NCI-H748 treated with DMSO at 0.1 percent for 48 hours (cell line): ENCODE measurements at regions not wholly inside any gene's neighbourhood (a gene's known extent, or its start where the extent isn't known, plus 50 kb on each side); places are given as distances from the start of the nearest gene placed in this dataset.

Experiments used
- DNase-seq: peaks from one replicate; lab custom pipeline; 2025; lab: John Stamatoyannopoulos, UW

DNA sequence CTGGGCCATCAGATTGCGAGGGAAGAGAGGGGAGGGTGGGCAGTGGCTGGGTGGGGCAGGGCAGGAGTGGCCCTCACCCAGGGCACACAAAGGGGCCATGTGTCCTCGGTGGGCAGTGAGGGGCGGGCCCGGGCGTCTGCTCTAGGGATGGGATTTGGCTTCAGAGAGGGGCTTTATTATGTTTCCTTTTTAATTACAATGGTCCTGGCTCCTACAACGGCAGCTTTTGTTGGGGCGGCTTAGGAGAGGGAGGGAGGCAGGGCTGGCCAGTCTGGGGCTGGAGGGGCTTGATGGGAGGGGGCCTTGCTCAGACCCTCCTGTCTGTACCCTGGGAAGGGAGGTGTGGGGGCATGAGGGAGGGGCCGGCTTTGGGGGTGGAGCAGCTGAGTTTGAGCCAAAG, 102.8 kb upstream of the WNT4 start:
- DNase-seq: no peak

DNA sequence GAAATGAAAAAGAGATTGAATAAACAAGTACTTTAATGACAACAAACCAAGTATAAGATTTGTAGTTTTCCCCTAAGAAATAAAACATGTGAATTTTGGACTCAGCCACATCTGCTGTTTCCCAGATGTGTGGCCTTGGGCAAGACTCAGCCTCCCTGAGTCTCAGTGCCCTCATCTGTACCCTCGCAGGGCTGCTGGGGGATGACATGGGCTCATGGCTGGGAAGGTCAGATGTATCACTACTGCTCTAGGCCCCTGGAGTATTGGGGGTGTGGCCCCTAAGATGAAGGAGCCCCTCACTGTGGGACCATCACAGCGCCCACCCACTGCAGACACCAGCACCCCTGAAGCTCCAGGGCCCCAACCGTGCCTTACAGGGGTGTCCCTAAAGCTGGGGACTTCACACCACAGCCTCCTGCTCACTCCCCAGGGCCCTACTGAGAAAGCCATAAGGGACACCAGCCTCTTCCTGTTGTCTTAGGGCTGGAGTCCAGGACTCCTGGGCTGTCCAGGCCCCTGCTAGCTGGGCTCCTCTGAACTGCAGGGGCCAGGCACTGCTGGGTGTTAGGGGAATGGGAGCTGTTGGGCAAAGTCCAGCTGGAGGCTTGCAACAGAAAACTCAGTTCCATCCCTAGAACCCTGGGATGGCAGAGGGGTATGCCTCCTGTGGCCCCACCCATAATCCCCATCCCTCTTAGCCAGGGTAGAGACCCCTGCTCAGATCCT, 104.0 kb upstream of the WNT4 start:
- no peak for DNase-seq

- no peak for DNase-seq
Observed at GRCh38 chr1:22247527-22248245, 104.8 kb upstream of the WNT4 start.

DNA sequence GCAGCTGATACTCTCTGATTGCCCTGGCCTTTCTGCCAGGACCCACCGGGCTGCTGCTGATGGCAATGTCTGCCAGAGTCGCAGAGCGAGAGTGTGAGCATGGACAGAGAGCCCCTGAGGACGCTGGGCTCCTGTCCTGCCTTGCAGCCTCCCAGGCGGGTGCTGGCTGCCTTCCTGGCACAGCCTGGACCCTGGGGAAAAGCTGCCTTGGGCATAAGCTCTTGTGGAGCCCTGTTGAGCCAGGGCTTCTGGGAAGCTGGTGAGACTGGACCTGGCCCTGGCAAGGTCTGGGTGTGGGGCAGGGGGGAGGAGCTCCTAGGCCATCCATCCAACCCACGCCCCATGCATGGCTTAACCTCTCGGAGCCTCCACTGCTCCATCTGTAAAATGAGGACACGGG, 105.8 kb upstream of the WNT4 start:
- DNase-seq: no peak

DNA sequence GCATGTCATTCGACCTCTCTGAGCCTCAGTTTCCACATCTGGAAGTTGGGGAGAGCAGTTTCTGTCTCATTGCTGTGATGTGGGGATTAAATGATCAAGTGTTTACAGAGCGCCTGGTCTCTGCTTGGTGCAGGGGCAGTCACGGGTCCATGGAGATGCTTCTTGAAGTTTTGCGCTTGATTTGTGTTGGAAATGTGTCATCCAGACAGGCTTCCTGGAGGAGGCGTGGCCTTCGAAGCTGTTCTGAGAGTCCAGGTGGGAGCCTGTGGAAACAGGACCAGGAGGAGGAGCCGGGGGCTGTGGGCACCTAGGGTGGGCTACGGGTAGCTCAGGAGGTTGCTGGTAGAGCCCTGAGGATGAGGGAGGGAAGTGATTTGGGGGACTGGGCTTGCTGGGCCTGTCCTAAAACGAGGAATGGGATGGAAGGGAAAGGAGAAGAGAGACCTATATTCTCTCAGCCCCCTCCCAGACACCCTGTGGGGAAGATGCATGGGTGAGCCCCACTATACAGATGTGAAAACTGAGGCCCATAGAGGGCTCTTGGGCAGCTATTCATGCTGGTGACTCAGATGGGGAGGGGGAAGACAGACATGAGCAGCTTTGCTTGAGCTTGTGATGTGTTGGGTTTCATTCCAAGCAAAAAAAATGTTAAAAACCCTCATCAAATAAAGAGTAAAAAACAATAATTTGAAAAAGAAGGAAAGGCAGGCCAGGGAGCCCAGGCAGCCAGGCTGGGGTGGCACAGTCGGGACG, 107.2 kb upstream of the WNT4 start:
- DNase-seq: no peak

GRCh38 chr1:22250724-22251123, 107.8 kb upstream of the WNT4 start:
- DNase-seq: no peak

DNA sequence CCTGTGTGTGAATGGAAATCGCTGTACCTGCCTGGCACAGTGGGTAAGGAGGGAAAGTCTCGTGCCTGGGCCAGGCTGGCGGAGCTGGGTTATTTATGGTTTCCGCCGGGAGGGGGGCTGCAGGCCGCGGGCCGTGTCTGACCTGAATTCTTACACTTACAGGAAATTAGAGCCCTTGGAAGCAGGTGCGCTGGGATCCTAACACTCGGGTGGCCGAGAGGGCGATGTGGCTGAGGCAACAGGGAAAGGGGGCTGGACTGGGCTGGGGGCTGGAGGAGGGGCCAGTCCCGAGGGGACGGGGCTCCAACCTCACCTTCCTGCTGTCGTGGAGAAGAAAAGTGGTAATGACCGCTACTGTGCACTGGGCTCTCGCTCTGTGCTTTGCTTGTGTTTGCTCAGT, 109.4 kb upstream of the WNT4 start:
- no peak for DNase-seq

GRCh38 chr1:22253012-22253790, 110.3 kb upstream of the WNT4 start:
- DNase-seq: no peak

DNA sequence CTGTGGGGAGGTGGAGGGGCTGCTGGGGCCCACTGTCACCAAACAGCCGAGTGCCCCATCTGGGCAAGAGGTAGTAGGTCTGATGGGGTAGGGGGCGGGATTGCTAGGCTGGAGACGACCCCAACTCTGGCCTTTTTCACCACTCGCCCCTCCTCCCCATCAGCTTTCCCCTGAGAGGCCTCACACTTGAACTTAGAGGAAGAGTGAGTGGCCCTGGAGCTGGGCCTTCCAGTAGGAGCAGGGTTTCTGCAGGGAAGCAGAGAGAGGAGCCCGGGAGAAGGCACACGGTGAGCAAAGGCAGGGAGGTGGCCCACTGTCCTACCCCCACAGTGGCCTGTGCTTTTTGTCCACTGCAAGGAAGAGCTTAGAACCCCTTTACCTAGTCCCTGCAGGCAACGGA, 111.9 kb upstream of the WNT4 start:
- no peak for DNase-seq

GRCh38 chr1:22255341-22256212, 112.7 kb upstream of the WNT4 start:
- DNase-seq: no peak

DNA sequence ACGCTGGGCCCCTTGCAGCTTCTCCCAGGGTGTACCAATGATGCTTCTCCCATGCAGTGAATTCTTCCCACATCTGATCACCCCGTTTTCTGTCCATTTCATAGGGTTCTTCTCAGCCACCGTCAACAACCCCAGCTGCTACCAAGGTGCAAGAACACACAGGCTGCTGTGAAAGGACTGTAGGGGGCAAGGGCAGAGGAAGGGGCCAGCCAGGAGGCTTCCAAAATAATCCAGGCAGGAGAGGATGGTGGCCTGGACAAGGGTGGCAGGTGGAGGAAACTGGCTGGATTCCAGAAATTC, 113.3 kb upstream of the WNT4 start:
- DNase-seq: no peak

DNA sequence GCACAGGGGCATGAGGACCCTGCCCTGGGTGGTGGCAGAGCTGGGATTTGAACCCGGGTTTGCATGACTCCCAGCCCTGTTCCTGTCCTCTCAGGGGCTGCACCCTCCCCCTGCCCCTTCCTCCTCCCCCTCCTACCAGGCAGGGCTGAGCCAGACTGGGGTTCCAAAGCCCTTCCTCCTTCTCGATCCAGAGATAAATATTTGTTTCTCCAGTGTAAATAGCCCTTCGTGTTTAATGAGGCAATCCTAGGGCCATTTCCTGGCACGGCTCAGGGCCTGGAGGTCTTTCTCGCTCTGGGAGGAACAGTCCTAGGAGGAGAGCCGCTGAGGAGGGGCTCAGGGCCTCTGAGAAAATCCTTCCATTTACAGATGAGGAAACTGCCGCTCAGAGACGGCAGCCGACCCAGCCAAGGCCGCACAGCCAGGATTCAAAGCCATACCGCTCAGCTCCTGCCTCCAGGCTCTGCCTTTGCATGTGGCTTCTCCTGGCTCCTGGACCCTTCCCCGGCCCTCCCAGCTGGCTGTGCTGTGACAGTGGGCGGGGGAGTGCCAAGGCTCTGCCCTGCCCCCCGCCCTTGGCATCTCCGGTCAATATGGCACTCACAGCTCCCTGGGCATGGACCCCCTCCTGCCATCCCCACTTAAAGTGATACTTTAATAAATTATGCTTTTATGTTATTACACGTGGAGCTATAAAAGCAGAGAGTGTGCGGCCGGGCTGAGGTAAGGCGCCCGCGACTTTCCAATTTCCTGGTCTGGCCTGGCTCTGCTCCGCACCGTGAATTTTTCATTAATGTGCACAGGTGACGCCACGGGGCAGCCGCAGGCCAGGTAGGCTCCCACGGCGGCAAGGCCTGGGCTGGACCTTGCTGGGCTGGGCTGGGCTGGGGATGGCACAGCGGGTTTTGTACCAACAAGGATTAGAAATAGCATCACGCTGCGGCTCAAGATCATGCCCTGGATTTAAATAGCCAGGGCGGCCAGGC, 114.7 kb upstream of the WNT4 start:
- DNase-seq: peak; percentile 62

- no peak for DNase-seq
Observed at GRCh38 chr1:22258698-22259097, 115.8 kb upstream of the WNT4 start.

DNA sequence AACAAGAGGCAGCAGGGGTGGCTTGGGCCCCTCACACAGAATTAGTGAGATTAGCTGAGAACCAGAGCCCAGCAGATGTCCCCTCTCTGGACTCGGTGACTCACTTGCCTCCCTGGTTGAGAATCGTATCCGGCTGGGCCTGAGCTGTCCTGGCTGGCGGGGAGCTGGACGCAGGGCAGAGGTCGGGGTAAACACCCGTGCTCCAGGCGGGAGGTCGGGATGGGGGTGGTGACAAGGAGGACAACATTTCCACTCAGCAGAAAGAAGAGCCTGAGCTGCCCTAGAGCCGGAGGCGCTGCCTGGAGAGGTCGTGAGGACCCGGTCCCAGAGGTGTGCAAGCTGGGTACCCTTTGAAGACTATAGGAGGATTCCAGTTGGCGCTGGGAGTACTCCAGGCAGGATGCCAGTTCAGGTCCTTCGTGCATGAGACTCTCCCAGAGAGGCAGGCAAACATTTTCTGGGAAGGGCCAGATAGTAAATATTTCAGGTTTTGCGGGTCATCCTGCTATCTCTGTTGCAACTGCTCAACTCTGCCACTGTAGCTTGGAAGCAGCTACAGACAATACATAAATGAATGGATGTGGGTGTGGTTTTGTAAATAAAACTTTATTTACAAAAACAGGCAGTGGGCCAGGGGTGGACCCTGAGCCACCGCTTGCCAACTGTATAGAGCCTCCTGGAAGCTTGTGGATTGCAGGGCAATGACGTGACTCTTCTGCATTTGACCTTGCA, 116.8 kb upstream of the WNT4 start:
- peak; percentile 86 for DNase-seq

GRCh38 chr1:22260860-22261432, 118.0 kb upstream of the WNT4 start:
- no peak for DNase-seq

DNA sequence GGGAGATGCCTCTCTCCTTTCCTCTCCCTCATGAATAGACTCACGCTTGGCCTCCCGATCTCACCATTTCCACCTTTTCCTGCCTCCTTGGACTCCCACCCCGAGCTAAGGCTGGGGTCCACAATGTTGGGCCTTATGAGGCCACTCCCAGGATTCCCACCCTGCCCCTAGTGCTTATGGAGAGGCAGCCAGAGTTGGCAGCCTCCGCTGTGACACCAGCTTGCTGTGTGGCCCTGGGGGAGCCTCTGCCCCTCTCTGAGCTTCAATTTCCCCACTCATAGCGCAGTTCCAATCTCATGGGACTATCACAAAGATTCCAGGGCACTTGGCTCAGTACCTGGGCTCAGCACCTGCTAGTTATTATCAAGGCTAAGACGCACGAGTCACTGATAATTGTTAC, 118.7 kb upstream of the WNT4 start:
- DNase-seq: no peak

DNA sequence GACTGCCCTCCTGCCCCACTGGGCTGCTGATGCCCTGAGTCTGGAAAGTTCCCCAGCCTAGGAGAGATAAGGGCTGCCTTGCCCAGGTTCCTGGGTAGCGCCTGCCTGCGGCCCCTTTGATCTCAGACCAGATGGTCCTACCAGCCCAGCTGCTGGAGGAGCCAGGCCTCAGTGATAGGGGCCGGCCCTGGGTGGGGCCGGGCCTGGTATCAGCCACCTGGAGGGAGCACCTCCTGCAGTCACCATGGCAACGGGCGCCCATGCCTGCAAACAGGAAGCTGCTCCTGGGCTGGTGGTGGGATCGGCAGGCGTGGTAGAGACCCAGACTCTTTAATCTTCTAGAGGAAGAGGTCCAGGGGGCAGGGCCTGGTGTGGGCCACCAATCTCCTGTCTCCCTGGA, 119.7 kb upstream of the WNT4 start:
- DNase-seq: peak; percentile 59

GRCh38 chr1:22263359-22263758, 120.5 kb upstream of the WNT4 start:
- DNase-seq: no peak
